Fibroblast of lung (primary cell): ENCODE measurements at regions not wholly inside any gene's neighbourhood (a gene's known extent, or its start where the extent isn't known, plus 50 kb on each side); places are given as distances from the start of the nearest gene placed in this dataset.
A peak's percentile ranks its signal among the peaks of the same experiment; 100 is the strongest.

ENCODE experiments used
- DNase-seq, 2 donors: peaks; one replicate each; pipeline versions ENCODE4 v3.0.0 to v3.0.0-alpha.2; 2010; ENCODE audit warnings: low read depth in 2 of 2
- H2AFZ ChIP-seq: 2 replicates; pipeline ENCODE4 v1.5.1; 2012; ENCODE audit warnings: low read length, control low read depth, inconsistent platforms
- H3K27ac ChIP-seq: 2 replicates; pipeline ENCODE4 v1.5.1; 2011; ENCODE audit warnings: low read length, control low read depth; ENCODE audit not compliant: insufficient read depth
- H3K27me3 ChIP-seq: 2 replicates; pipeline ENCODE4 v1.5.1; 2011; ENCODE audit warnings: mild to moderate bottlenecking, low read length; ENCODE audit not compliant: control insufficient read depth, insufficient read depth
- H3K36me3 ChIP-seq: 2 replicates; pipeline ENCODE4 v1.5.1; 2011; ENCODE audit warnings: low read length; ENCODE audit not compliant: control insufficient read depth, insufficient read depth
- H3K4me1 ChIP-seq: 2 replicates; pipeline ENCODE4 v1.5.1; 2011; ENCODE audit warnings: low read length; ENCODE audit not compliant: control insufficient read depth, insufficient read depth; ENCODE audit errors: extremely low read depth
- H3K4me2 ChIP-seq: 2 replicates; pipeline ENCODE4 v1.5.1; 2011; ENCODE audit warnings: low read length, control low read depth; ENCODE audit not compliant: insufficient read depth; ENCODE audit errors: extremely low read depth
- H3K4me3 ChIP-seq, 4 experiments: fragments of 200-600 bp in 1 of 4; sonication (generic) in 1 of 4; replicated peaks in 1 of 4; 2 replicates each; pipeline ENCODE4 v1.5.1; 2011 to 2016; ENCODE audit warnings: low read length in 4 of 4, low read depth in 3 of 4, mild to moderate bottlenecking in 3 of 4, control low read depth in 2 of 4, inconsistent platforms in 1 of 4, mixed read lengths in 1 of 4; ENCODE audit not compliant: insufficient read depth in 1 of 4; ENCODE audit errors: control extremely low read depth in 1 of 4
- H3K79me2 ChIP-seq: 2 replicates; pipeline ENCODE4 v1.5.1; 2012; ENCODE audit warnings: mild to moderate bottlenecking, low read length, inconsistent platforms; ENCODE audit not compliant: control insufficient read depth, insufficient read depth
- H3K9ac ChIP-seq: 2 replicates; pipeline ENCODE4 v1.5.1; 2011; ENCODE audit warnings: mild to moderate bottlenecking, low read length, control low read depth; ENCODE audit not compliant: insufficient read depth
- H3K9me3 ChIP-seq: 2 replicates; pipeline ENCODE4 v1.5.1; 2012; ENCODE audit warnings: low read depth, low read length; ENCODE audit not compliant: control insufficient read depth, insufficient read depth
- H4K20me1 ChIP-seq: 2 replicates; pipeline ENCODE4 v1.5.1; 2011; ENCODE audit warnings: low read length; ENCODE audit not compliant: control insufficient read depth, insufficient read depth; ENCODE audit errors: extremely low read depth
- EZH2 ChIP-seq: IDR thresholded peaks from 2 replicates; pipeline ENCODE4 v1.5.1; 2012; ENCODE audit warnings: low read length, control low read depth, mild to moderate bottlenecking; ENCODE audit errors: missing control alignments
- TF ChIP-seq, protein P1 (sequence below), 2 donors: IDR thresholded peaks in 1 of 2; conservative IDR thresholded peaks in 1 of 2; 1 replicate in 1 of 2; 2 replicates in 1 of 2; pipeline ENCODE4 v1.5.1; 2011 to 2012; ENCODE audit warnings: low read length in 2 of 2, control low read depth in 1 of 2, inconsistent platforms in 1 of 2, low read depth in 1 of 2, mild to moderate bottlenecking in 1 of 2

DNA sequence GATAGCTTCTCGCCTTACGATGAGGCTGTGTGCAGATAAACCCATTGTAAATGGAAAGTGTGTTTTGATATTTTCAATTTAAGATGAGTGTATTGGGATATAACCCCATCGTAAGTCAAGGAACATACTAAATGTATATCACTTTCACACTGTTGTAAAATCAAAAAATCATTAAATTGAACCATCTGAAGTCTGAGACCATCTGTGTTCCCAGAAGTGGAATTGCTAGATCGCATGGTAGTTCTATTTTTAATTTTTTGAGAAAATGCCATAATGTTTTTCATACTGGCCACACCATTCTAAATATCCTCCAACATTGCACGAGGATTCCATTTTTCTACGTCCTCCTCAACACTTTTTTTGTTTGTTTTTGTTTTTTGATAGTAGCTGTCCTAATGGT is 209.1 kb upstream of the MTPN start:
- H3K4me1 ChIP-seq: no peaks in the 10 kb centered on the region
- no peaks in the 10 kb centered on the region for H3K36me3 ChIP-seq
- no peaks in the 10 kb centered on the region for H3K27me3 ChIP-seq
- no peak overlapping the region for H3K27ac ChIP-seq
- no peak for DNase-seq
- H4K20me1 ChIP-seq: no peaks in the 10 kb centered on the region
- no peak overlapping the region for H3K4me2 ChIP-seq
- H2AFZ ChIP-seq: no peak overlapping the region
- no peak overlapping the region for H3K4me3 ChIP-seq
- no peaks in the 10 kb centered on the region for H3K9me3 ChIP-seq
- TF ChIP-seq, protein P1, sequence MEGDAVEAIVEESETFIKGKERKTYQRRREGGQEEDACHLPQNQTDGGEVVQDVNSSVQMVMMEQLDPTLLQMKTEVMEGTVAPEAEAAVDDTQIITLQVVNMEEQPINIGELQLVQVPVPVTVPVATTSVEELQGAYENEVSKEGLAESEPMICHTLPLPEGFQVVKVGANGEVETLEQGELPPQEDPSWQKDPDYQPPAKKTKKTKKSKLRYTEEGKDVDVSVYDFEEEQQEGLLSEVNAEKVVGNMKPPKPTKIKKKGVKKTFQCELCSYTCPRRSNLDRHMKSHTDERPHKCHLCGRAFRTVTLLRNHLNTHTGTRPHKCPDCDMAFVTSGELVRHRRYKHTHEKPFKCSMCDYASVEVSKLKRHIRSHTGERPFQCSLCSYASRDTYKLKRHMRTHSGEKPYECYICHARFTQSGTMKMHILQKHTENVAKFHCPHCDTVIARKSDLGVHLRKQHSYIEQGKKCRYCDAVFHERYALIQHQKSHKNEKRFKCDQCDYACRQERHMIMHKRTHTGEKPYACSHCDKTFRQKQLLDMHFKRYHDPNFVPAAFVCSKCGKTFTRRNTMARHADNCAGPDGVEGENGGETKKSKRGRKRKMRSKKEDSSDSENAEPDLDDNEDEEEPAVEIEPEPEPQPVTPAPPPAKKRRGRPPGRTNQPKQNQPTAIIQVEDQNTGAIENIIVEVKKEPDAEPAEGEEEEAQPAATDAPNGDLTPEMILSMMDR (conservative IDR thresholded peaks at IDR 0.05 in 1 of 2, IDR thresholded peaks at IDR 0.05 in 1 of 2; ENCODE audit: low read depth in 1 of 2, low read length in 2 of 2): no peak
- TF ChIP-seq EZH2: no peak
- no peaks in the 10 kb centered on the region for H3K79me2 ChIP-seq
- H3K9ac ChIP-seq: no peak overlapping the region

- H2AFZ ChIP-seq: no peak overlapping the region
- no peaks in the 10 kb centered on the region for H3K27me3 ChIP-seq
- TF ChIP-seq EZH2: no peak
- TF ChIP-seq, protein P1 (conservative IDR thresholded peaks at IDR 0.05 in 1 of 2, IDR thresholded peaks at IDR 0.05 in 1 of 2; ENCODE audit: low read depth in 1 of 2, low read length in 2 of 2): no peak
Observed at GRCh38 chr7:136184719-136185118, 207.6 kb upstream of the MTPN start.

GRCh38 chr7:136183981-136184380 is 206.8 kb upstream of the MTPN start:
- Histone ChIP-seq H2AFZ (peak overlapping the region; percentile 28), H3K36me3 (no peaks in the 10 kb centered on the region), H3K27ac (no peak overlapping the region), H3K4me3 (no peak overlapping the region), H4K20me1 (no peaks in the 10 kb centered on the region), H3K9me3 (no peaks in the 10 kb centered on the region), H3K9ac (no peak overlapping the region), H3K4me1 (no peaks in the 10 kb centered on the region), H3K79me2 (no peaks in the 10 kb centered on the region), H3K4me2 (no peak overlapping the region), H3K27me3 (no peaks in the 10 kb centered on the region)
- DNase-seq: peak; percentile 1 to 12
- TF ChIP-seq EZH2: no peak
- TF ChIP-seq, protein P1 (conservative IDR thresholded peaks at IDR 0.05 in 1 of 2, IDR thresholded peaks at IDR 0.05 in 1 of 2; ENCODE audit: low read depth in 1 of 2, low read length in 2 of 2): peak; percentile 29 to 31

More at GRCh38 chr7:136184719-136185118, 207.6 kb upstream of the MTPN start:
- Histone ChIP-seq H3K36me3 (no peaks in the 10 kb centered on the region), H3K9me3 (no peaks in the 10 kb centered on the region), H3K4me1 (no peaks in the 10 kb centered on the region), H3K4me2 (no peak overlapping the region), H3K4me3 (no peak overlapping the region), H3K79me2 (no peaks in the 10 kb centered on the region), H4K20me1 (no peaks in the 10 kb centered on the region), H3K27ac (no peak overlapping the region), H3K9ac (no peak overlapping the region)
- DNase-seq: no peak
